ENCODE measurements at regions not wholly inside any gene's neighbourhood (a gene's known extent, or its start where the extent isn't known, plus 50 kb on each side); places are given as distances from the start of the nearest gene placed in this dataset.
"Not testable (repeated sequence)": the region's sequence is repeated elsewhere in the genome, so short reads cannot be mapped to it uniquely, and the experiment has no call there.

DNA sequence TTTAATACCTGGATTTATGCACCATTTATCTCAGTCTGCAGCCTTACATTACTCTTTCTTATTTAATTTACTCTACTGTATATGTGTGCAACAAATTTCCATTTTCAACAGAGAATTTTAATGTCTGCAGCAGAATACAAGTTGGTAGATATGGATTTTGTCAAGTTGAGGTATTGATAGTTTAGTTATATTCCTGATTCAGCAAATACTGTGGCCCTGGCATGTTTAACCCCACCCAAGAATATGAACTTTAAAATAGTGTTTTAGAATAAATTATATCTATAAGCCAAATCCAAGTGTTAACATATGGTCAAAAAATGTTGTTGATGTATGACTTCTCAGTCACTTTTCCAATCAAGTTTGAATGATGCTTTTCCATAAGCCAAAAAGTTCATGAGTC is 378.4 kb upstream of the NRG3 start:
- no peak for TF ChIP-seq CTCF (IDR thresholded peaks at IDR 0.05)
- no peak for TF ChIP-seq POLR2AphosphoS5 (IDR thresholded peaks at IDR 0.05)
- TF ChIP-seq EP300 (IDR thresholded peaks at IDR 0.05) = no peak
- TF ChIP-seq POLR2A (IDR thresholded peaks at IDR 0.05) = no peak
- H3K4me1 ChIP-seq = no peaks in the 10 kb centered on the region
- no peak overlapping the region for H3K4me3 ChIP-seq
- no peak for ATAC-seq
- H3K27me3 ChIP-seq = no peaks in the 10 kb centered on the region
- no peak overlapping the region for H3K27ac ChIP-seq
- H3K36me3 ChIP-seq = no peaks in the 10 kb centered on the region
- no peaks in the 10 kb centered on the region for H3K9me3 ChIP-seq

DNA sequence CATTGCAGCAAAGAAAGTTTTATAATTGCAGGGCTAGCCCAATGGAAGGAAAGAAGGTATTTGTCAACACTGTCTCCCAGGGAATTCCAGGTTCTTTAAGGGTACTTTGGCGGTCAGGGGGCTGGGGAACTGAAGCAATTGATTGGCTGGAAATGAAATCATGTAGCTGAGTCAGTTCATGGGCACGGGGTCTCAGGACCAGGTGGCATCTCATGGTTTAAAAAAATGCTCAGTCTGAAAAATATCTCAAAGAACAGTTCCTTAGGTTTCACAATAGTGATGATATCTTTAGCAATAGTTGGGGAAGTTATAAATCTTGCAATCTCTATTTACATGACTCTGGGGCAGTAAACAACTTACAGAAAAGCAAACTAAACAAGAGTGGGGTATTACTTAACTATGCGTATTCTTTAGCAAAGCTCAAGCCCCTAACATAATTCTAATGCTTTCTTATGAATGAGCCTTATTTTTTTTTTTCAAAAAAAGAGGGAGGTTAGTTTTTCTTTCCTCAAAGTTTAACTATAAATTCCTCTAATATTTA is 376.9 kb upstream of the NRG3 start:
- Histone ChIP-seq H3K4me3 (no peak overlapping the region), H3K9me3 (peaks cover 0 to 5% (median 0%) of the 10 kb centered on the region in 3 donors), H3K4me1 (no peaks in the 10 kb centered on the region), H3K27me3 (no peaks in the 10 kb centered on the region), H3K27ac (no peak overlapping the region), H3K36me3 (no peaks in the 10 kb centered on the region)
- TF ChIP-seq POLR2A (IDR thresholded peaks at IDR 0.05) = no peak
- no peak for TF ChIP-seq POLR2AphosphoS5 (IDR thresholded peaks at IDR 0.05)
- no peak for TF ChIP-seq EP300 (IDR thresholded peaks at IDR 0.05)
- no peak for TF ChIP-seq CTCF (IDR thresholded peaks at IDR 0.05)
- ATAC-seq = no peak
- 66 to 80% methylated on average over 1 to 3 of the region's 3 CpGs for WGBS, 2 donors (ENCODE audit: low coverage in 1 of 2)

DNA sequence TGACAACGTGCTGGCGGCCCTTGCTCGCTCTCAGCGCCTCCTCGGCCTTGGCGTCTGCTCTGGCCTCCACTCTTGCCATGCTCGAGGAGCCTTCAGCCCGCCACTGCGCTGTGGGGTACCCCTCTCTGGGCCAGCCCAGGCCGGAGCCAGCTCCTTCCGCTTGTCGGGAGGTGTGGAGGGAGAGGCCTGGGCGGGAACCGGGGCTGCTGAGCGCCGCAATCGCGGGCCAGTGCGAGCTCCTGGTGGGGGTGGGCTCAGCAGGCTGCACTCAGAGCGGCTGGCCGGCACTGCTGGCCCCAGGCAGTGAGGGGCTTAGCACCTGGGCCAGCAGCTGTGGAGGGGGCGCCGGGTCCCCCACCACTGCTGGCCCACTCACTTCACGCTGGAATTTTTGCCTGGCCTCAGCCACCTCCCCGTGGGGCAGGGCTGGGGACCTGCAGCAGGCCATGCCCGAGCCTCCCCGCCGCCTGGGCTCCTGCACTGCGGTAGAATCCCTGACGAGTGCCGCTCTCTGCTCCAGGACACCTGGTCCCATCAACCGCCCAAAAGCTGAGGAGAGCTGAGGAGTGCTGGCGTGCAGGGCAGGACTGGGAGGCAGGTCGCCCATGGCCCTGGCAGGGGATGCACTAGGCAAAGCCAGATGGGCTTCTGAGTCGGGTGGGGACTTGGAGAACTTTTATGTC is 372.2 kb upstream of the NRG3 start:
- no peak overlapping the region for H3K27ac ChIP-seq
- no peak overlapping the region for H3K4me3 ChIP-seq
- 89 to 95% methylated on average over 4 to 9 of the region's 35 CpGs for whole genome bisulfite sequencing, 2 donors (ENCODE audit: low coverage in 1 of 2)
- H3K9me3 ChIP-seq = peaks cover 0 to 6% (median 0%) of the 10 kb centered on the region in 3 donors
- H3K27me3 ChIP-seq = no peaks in the 10 kb centered on the region
- H3K36me3 ChIP-seq = no peaks in the 10 kb centered on the region
- H3K4me1 ChIP-seq = no peaks in the 10 kb centered on the region
- no peak for TF ChIP-seq POLR2AphosphoS5 (IDR thresholded peaks at IDR 0.05)
- no peak for TF ChIP-seq CTCF (IDR thresholded peaks at IDR 0.05)
- peak; percentile 36 for ATAC-seq

DNA sequence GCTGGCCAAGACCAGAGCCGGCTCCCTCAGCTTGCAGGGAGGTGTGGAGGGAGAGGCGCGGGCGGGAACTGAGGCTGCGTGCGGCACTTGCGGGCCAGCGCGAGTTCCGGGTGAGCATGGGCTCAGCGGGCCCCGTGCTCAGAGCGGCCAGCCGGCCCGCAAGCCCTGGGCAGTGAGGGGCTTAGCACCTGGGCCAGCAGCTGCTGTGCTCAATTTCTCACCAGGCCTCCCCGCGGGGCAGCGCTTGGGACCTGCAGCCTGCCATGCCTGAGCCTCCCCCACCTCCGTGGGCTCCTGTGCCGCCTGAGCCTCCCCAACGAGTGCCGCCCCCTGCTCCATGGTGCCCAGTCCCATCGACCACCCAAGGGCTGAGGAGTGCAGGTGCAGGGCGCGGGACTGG is 369.2 kb upstream of the NRG3 start:
- not testable (repeated sequence) for H3K4me1 ChIP-seq, H3K4me3 ChIP-seq, H3K27me3 ChIP-seq, ATAC-seq, H3K36me3 ChIP-seq, H3K9me3 ChIP-seq, H3K27ac ChIP-seq
- WGBS, 2 donors (ENCODE audit: low coverage in 1 of 2) = no CpG with 5 or more reads among the region's 25 CpGs

GRCh38 chr10:81514811-81515210 is 360.2 kb upstream of the NRG3 start:
- H3K4me1 ChIP-seq = no peaks in the 10 kb centered on the region
- H3K36me3 ChIP-seq = no peaks in the 10 kb centered on the region
- H3K4me3 ChIP-seq = no peak overlapping the region
- H3K9me3 ChIP-seq = no peaks in the 10 kb centered on the region
- no peak for ATAC-seq
- H3K27me3 ChIP-seq = no peaks in the 10 kb centered on the region
- TF ChIP-seq POLR2A (IDR thresholded peaks at IDR 0.05) (no peak), EP300 (IDR thresholded peaks at IDR 0.05) (no peak), POLR2AphosphoS5 (IDR thresholded peaks at IDR 0.05) (no peak), CTCF (IDR thresholded peaks at IDR 0.05) (no peak)
- H3K27ac ChIP-seq = no peak overlapping the region
